Ishikawa (cell line): ENCODE measurements at regions not wholly inside any gene's neighbourhood (a gene's known extent, or its start where the extent isn't known, plus 50 kb on each side); places are given as distances from the start of the nearest gene placed in this dataset.

Experiments
- CEBPB ChIP-seq: IDR thresholded peaks from 2 replicates; pipeline ENCODE4 v1.6.1; 2012
- CREB1 ChIP-seq: IDR thresholded peaks from 2 replicates; pipeline ENCODE4 v1.6.1; 2012; ENCODE audit warnings: low read depth
- EGR1 ChIP-seq: IDR thresholded peaks from 2 replicates; pipeline ENCODE4 v1.6.1; 2012
- EP300 ChIP-seq: IDR thresholded peaks from 2 replicates; pipeline ENCODE4 v1.6.1; 2012; ENCODE audit warnings: borderline replicate concordance
- FOXM1 ChIP-seq: IDR thresholded peaks from 2 replicates; pipeline ENCODE4 v1.6.1; 2012; ENCODE audit warnings: low read depth, borderline replicate concordance
- MAX ChIP-seq: IDR thresholded peaks from 2 replicates; pipeline ENCODE4 v1.6.1; 2012
- NFIC ChIP-seq: IDR thresholded peaks from 2 replicates; pipeline ENCODE4 v1.6.1; 2012
- RAD21 ChIP-seq: IDR thresholded peaks from 2 replicates; pipeline ENCODE4 v1.6.1; 2012; ENCODE audit warnings: low read depth
- REST ChIP-seq: IDR thresholded peaks from 2 replicates; pipeline ENCODE4 v1.6.1; 2012; ENCODE audit warnings: low read depth, mild to moderate bottlenecking
- TAF1 ChIP-seq: IDR thresholded peaks from 2 replicates; pipeline ENCODE4 v1.6.1; 2012; ENCODE audit warnings: low read depth, mild to moderate bottlenecking
- TCF12 ChIP-seq: IDR thresholded peaks from 2 replicates; pipeline ENCODE4 v1.6.1; 2012; ENCODE audit warnings: low read depth
- TEAD4 ChIP-seq: IDR thresholded peaks from 2 replicates; pipeline ENCODE4 v1.6.1; 2012
- USF1 ChIP-seq: IDR thresholded peaks from 2 replicates; pipeline ENCODE4 v1.6.1; 2012
- YY1 ChIP-seq: IDR thresholded peaks from 2 replicates; pipeline ENCODE4 v1.6.1; 2012; ENCODE audit warnings: low read depth
- ZBTB7A ChIP-seq: IDR thresholded peaks from 2 replicates; pipeline ENCODE4 v1.6.1; 2012; ENCODE audit warnings: low read depth

- TF ChIP-seq EGR1 = no peak
- TF ChIP-seq REST = no peak
- TF ChIP-seq ZBTB7A = no peak
- no peak for TF ChIP-seq RAD21
- no peak for TF ChIP-seq TAF1
- no peak for TF ChIP-seq CREB1
- TF ChIP-seq YY1 = no peak
Observed at GRCh38 chr13:22001336-22001735, 330.5 kb downstream of the FGF9 start.

GRCh38 chr13:22002893-22003292, 332.0 kb downstream of the FGF9 start:
- TF ChIP-seq REST (no peak), YY1 (no peak), EP300 (no peak), USF1 (no peak), TAF1 (no peak), EGR1 (no peak), CREB1 (no peak), CEBPB (no peak), RAD21 (no peak)

GRCh38 chr13:22009500-22009899, 338.6 kb downstream of the FGF9 start:
- TF ChIP-seq TEAD4 (no peak), RAD21 (no peak), EGR1 (no peak), YY1 (no peak), EP300 (no peak), FOXM1 (no peak), TAF1 (no peak), CREB1 (no peak), ZBTB7A (no peak), MAX (no peak), CEBPB (no peak), USF1 (no peak)

GRCh38 chr13:22009937-22010336, 339.1 kb downstream of the FGF9 start:
- no peak for TF ChIP-seq TCF12
- no peak for TF ChIP-seq REST
- no peak for TF ChIP-seq CREB1
- no peak for TF ChIP-seq USF1
- no peak for TF ChIP-seq FOXM1
- no peak for TF ChIP-seq YY1
- no peak for TF ChIP-seq CEBPB

GRCh38 chr13:22012686-22013085, 341.8 kb downstream of the FGF9 start:
- TF ChIP-seq RAD21 (no peak), ZBTB7A (no peak), EP300 (no peak), REST (no peak), NFIC (no peak), TEAD4 (no peak), MAX (no peak), EGR1 (no peak), CREB1 (no peak), USF1 (no peak), TAF1 (no peak), YY1 (no peak), FOXM1 (no peak), TCF12 (no peak), CEBPB (no peak)
